IPS-18c (cell line): ENCODE measurements at regions not wholly inside any gene's neighbourhood (a gene's known extent, or its start where the extent isn't known, plus 50 kb on each side); places are given as distances from the start of the nearest gene placed in this dataset.
A peak's percentile ranks its signal among the peaks of the same experiment; 100 is the strongest.
"Not testable (repeated sequence)": the region's sequence is repeated elsewhere in the genome, so short reads cannot be mapped to it uniquely, and the experiment has no call there.

ENCODE experiments used
- H3K4me3 ChIP-seq: 2 replicates; pipeline ENCODE4 v1.7.0; 2013; ENCODE audit warnings: low read depth, mild to moderate bottlenecking, low read length, moderate library complexity; ENCODE audit not compliant: insufficient read depth
- H3K9me3 ChIP-seq: one replicate; pipeline ENCODE4 v1.6.1; 2013; ENCODE audit warnings: mild to moderate bottlenecking, low read length, moderate library complexity; ENCODE audit not compliant: control insufficient read depth, insufficient read depth

GRCh38 chr3:15851735-15852134 is 54.0 kb upstream of the ANKRD28 start:
- peaks cover 2% of the 10 kb centered on the region for H3K9me3 ChIP-seq
- no peak overlapping the region for H3K4me3 ChIP-seq

DNA sequence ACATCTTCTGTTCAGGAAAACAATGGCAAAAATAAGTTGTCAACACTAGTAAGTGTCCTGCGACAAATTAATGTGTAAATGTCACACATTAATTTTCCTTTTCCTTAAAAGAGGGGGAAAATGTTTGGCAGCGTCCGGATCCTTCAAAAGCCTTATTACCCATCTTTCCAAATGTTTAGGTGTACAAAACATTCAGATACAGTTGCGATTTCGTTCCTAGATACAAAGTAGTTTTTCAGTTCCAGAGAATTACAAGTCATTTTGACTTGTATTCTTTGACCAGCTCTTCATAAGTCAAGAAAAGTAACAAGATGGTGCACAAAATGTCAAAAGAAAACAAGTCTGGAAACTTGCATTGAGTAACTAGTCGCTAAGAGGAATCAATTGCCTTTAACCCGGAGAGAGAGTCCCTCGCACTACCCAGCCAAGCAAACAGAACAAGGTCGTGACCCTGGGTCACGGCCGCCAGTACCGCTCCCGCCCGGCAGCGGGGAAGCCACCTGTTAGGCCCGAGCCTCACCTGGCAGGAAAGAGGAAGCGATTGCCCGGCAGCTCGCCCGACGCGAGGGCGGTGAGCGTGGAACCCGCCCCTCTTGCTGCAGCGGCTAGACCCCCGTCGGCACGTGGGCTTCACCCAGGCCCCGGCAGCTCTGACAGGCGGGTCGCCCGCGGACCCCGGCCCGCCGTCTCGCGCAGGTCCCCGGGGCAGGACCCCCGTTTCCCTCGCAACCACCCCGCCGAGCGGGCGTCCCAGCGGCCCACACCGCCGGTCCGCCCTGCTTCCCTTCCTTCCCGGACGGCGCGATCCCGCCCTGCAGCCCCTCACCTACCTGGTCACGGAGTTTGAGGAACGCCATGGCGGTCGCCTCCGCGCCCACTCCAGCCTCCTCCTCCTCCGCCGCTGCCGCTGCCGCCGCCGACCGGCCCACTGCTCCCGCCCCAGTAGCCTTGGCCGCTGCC is 61.0 kb upstream of the ANKRD28 start:
- H3K9me3 ChIP-seq, result no peaks in the 10 kb centered on the region
- peak overlapping the region; percentile 86 for H3K4me3 ChIP-seq

- H3K9me3 ChIP-seq, result no peaks in the 10 kb centered on the region
- peak overlapping the region; percentile 86 for H3K4me3 ChIP-seq
These were observed 61.8 kb upstream of the ANKRD28 start for GRCh38 chr3:15859507-15860013.

- H3K9me3 ChIP-seq, result no peaks in the 10 kb centered on the region
- peak overlapping the region; percentile 55 for H3K4me3 ChIP-seq
These were observed 62.5 kb upstream of the ANKRD28 start for GRCh38 chr3:15860014-15860934.

DNA sequence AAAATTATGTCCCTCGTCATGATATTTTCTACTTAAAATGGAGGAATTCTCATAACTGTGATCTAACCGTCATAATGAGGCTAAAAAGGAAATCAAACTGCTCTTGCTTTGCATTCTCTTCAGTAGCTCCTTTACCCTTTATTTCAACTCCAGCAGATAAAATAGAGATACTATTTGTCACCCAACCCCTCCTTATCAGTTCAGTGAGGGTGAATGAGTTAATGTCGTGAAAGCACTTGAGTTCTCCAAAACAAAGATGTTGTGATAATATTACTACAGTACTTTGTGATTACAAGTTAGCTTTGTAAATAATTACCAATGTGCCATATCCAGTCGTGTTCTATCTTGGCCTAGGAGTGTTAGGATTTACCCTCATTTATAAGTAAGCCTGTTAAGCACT is 63.4 kb upstream of the ANKRD28 start:
- no peak overlapping the region for H3K4me3 ChIP-seq

GRCh38 chr3:15872807-15873206 is 75.0 kb upstream of the ANKRD28 start:
- H3K9me3 ChIP-seq, result no peaks in the 10 kb centered on the region
- no peak overlapping the region for H3K4me3 ChIP-seq

More for the DNA sequence above, 63.4 kb upstream of the ANKRD28 start:
- H3K9me3 ChIP-seq, result no peaks in the 10 kb centered on the region

DNA sequence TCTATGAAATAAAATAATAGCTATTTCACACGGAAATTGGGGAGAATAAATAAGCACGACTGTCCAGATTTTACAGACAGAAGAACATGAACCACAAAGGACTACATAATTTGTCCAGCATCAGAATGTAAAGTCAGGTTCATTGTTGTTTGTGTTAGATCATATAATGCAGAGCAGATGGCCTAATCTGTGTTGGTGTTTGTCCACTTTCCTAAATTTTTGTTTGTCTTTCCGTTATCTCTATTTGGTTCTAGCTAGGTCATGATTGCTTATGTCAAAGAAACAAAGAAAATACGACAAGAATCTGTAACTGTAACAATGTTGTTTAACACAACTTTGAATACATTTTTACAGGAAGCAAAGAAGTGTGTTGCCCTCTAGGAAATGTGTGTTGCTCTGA is 75.6 kb upstream of the ANKRD28 start:
- H3K9me3 ChIP-seq, result no peaks in the 10 kb centered on the region
- H3K4me3 ChIP-seq, result no peak overlapping the region

DNA sequence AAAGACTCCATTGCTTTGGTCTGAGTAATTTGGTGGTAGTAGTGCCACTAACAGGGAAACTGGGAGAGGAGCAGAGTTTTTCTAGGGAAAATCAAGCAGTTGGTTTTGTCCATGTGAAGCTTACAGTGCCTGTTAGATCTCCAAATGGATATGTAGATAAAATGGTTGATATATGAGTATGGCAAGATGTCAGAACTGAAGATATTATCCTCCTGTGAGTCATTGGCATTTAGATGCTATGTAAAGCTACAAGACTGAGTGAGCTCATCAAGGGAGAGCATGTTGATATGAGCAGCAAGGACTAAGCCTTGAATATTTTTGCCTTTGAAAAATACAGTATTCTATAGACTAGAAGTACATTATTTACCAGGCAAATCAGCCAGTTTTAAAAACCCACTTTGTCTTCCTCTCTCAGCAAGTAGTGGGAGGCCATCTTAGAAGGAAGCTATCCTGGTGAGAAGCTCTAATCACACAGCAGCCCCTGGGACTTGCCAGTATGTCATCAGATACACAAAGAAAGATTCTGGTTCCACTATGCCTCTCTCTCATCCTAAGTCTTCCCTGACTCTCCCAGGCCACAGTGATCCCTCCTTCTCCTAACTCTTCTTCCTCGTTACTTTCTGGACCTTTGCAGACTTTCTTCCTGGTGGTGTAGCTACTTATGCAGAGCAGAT is 77.4 kb upstream of the ANKRD28 start:
- Histone ChIP-seq H3K9me3 (no peaks in the 10 kb centered on the region), H3K4me3 (no peak overlapping the region)

DNA sequence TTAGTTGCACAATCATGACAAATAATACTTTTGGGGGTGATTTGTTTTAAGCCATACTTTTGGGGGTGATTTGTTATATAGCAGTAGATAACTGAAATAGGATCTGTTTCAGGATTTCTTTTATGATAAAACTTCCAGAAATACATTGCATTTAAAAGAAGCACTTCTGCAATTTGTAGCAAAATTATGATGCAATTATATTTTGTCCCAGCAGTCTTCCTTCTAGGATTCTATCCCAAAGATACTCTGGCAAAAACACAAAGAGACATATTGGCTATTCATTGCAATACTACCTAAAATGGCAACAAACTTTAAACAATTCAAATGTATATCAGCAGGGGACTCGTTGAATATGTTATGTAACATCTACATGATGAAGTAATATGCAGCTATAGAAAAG is 78.9 kb upstream of the ANKRD28 start:
- Histone ChIP-seq H3K4me3 (no peak overlapping the region), H3K9me3 (no peaks in the 10 kb centered on the region)

GRCh38 chr3:15877813-15878212 is 80.0 kb upstream of the ANKRD28 start:
- Histone ChIP-seq H3K9me3 (no peaks in the 10 kb centered on the region), H3K4me3 (no peak overlapping the region)

DNA sequence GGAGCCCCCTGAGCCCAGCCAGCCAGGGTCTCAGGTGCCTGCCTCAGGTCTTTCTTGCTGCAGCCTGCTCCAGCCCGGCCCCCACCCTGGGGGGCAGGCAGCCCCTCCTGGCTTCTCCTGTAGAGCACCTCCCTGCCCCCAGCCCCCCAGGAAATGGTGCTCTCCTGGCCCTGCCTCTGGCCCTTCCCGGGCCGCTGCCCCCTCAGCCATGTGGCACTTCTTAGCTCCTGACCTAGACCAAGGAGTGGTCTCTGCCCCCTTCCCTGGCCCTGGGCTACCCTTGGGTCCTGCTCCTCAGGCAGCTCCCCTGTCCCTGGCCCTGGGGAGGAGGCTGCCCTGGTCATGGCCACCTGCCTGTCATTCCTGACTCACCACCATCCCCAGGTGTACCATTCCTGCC is 82.0 kb upstream of the ANKRD28 start:
- not testable (repeated sequence) for H3K4me3 ChIP-seq, H3K9me3 ChIP-seq

- no peak overlapping the region for H3K4me3 ChIP-seq
- no peaks in the 10 kb centered on the region for H3K9me3 ChIP-seq
These were observed 84.8 kb upstream of the ANKRD28 start for GRCh38 chr3:15882577-15882976.

GRCh38 chr3:15884132-15884531 is 86.4 kb upstream of the ANKRD28 start:
- no peaks in the 10 kb centered on the region for H3K9me3 ChIP-seq
- H3K4me3 ChIP-seq, result no peak overlapping the region

- Histone ChIP-seq H3K4me3 (no peak overlapping the region), H3K9me3 (no peaks in the 10 kb centered on the region)
These were observed 88.7 kb upstream of the ANKRD28 start for GRCh38 chr3:15886521-15886920.

DNA sequence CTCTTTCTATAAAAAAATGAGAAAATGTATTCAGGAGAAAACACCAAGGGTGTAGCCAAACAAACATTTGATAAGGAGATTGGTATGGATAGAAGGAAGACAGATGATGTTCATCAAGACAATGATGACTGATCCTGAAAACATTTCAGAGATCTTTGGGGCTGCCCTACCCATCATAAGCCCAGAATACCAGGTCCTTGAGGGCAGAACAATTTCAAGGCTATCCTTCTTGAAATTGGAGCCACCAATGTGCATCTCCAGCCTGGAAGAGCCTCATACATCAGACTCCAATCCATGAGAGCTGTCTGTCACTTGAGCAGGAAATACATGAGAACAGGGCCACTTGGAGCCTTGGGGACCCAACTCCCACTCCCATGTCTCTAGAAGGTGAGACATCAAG is 89.5 kb upstream of the ANKRD28 start:
- H3K4me3 ChIP-seq, result no peak overlapping the region
- no peaks in the 10 kb centered on the region for H3K9me3 ChIP-seq

GRCh38 chr3:15889936-15890335 is 92.2 kb upstream of the ANKRD28 start:
- no peaks in the 10 kb centered on the region for H3K9me3 ChIP-seq
- H3K4me3 ChIP-seq, result no peak overlapping the region
